A673 (cell line): ENCODE measurements at regions not wholly inside any gene's neighbourhood (a gene's known extent, or its start where the extent isn't known, plus 50 kb on each side); places are given as distances from the start of the nearest gene placed in this dataset.

Experiments
- BruUV-seq: library from RNA; stranded (reverse); fragments of 400-500 nt; replicated peaks from 2 replicates; lab custom pipeline; 2021; lab: Mats Ljungman, UMichigan
- CTCF ChIA-PET: fragments of 300-600 bp; sonication (Branson Sonifier 250); formaldehyde crosslinking; loops from one replicate; lab custom pipeline; 2022; ENCODE audit warnings: antibody characterized with exemption; lab: Charles Lee
- POLR2A ChIA-PET: fragments of 300-600 bp; sonication (Branson Sonifier 250); formaldehyde crosslinking; loops from one replicate; lab custom pipeline; 2022; ENCODE audit warnings: antibody characterized with exemption; ENCODE audit not compliant: low non-redundant PET; lab: Charles Lee
- DNase-seq: peaks from one replicate; pipeline ENCODE4 v3.0.0-alpha.2; 2015; ENCODE audit warnings: low spot score
- H3K27ac ChIP-seq: fragments of 200-600 bp; sonication (generic); 2 replicates; pipeline ENCODE4 v1.5.1; 2016; ENCODE audit warnings: mixed run types, low read depth, mild to moderate bottlenecking, mixed read lengths, antibody characterized with exemption, low read length; ENCODE audit not compliant: poor library complexity, severe bottlenecking
- H3K27me3 ChIP-seq: fragments of 200-600 bp; sonication (generic); replicated peaks from 2 replicates; pipeline ENCODE4 v1.6.1; 2017; ENCODE audit warnings: mixed run types, low read depth, mild to moderate bottlenecking, mixed read lengths, antibody characterized with exemption, low read length; ENCODE audit not compliant: insufficient read depth, poor library complexity
- H3K36me3 ChIP-seq: fragments of 200-600 bp; sonication (generic); 2 replicates; pipeline ENCODE4 v1.6.1; 2016; ENCODE audit warnings: mixed run types, mild to moderate bottlenecking, mixed read lengths, antibody characterized with exemption, low read length; ENCODE audit not compliant: insufficient read depth, poor library complexity, severe bottlenecking
- H3K4me1 ChIP-seq: fragments of 200-600 bp; sonication (generic); 2 replicates; pipeline ENCODE4 v1.6.1; 2017; ENCODE audit warnings: mixed run types, mild to moderate bottlenecking, mixed read lengths, antibody characterized with exemption, low read length; ENCODE audit not compliant: insufficient read depth, poor library complexity, severe bottlenecking
- H3K4me3 ChIP-seq: fragments of 200-600 bp; sonication (generic); 2 replicates; pipeline ENCODE4 v1.5.1; 2016; ENCODE audit warnings: low read depth, mixed run types, mild to moderate bottlenecking, mixed read lengths, low read length; ENCODE audit not compliant: poor library complexity, severe bottlenecking
- H3K9me3 ChIP-seq: fragments of 200-600 bp; sonication (generic); 2 replicates; pipeline ENCODE4 v1.6.1; 2016; ENCODE audit warnings: mixed run types, low read depth, mild to moderate bottlenecking, mixed read lengths, antibody characterized with exemption, low read length; ENCODE audit not compliant: poor library complexity, severe bottlenecking
- CTCF ChIP-seq: fragments of 300-800, 200-600 bp; sonication (generic); conservative IDR thresholded peaks from 2 replicates; pipeline ENCODE4 v1.5.1; 2017; ENCODE audit warnings: low read depth, mild to moderate bottlenecking, antibody characterized with exemption, low read length, moderate library complexity, mixed read lengths
- EZH2 ChIP-seq: fragments of 200-600 bp; sonication (generic); IDR thresholded peaks from 2 replicates; pipeline ENCODE4 v1.6.1; 2017; ENCODE audit warnings: borderline replicate concordance, low read depth, mild to moderate bottlenecking, mixed read lengths, antibody characterized with exemption, low read length; ENCODE audit not compliant: poor library complexity, severe bottlenecking
- intact Hi-C: fragments of 100-400 bp; cut with micrococcal nuclease; formaldehyde crosslinking; loops from one replicate; pipeline ENCODE4 v1.10.0; 2022; ENCODE audit not compliant: unreplicated experiment

- no TSS peak for BruUV-seq
- Histone ChIP-seq H3K4me3 (no peak overlapping the region), H3K36me3 (no peaks in the 10 kb centered on the region), H3K27ac (peak overlapping the region; percentile 68), H3K9me3 (no peaks in the 10 kb centered on the region), H3K4me1 (peaks cover 86% of the 10 kb centered on the region), H3K27me3 (no peaks in the 10 kb centered on the region)
- CTCF ChIA-PET, result interaction anchor here (1.1 kb wide), 1 partner anchor 47 kb away, joined by 3 read pairs; no protein-coding TSS in a partner anchor
- DNase-seq, result peak; percentile 75
- POLR2A ChIA-PET, result interaction anchor here (0.6 kb wide), 1 partner anchor 50 kb away, joined by 3 read pairs; no protein-coding TSS in a partner anchor
- intact Hi-C loops, result no loop called here
- TF ChIP-seq CTCF (no peak), EZH2 (no peak)
Measured at GRCh38 chr3:34213478-34213877, 415.0 kb downstream of the PDCD6IP start.

DNA sequence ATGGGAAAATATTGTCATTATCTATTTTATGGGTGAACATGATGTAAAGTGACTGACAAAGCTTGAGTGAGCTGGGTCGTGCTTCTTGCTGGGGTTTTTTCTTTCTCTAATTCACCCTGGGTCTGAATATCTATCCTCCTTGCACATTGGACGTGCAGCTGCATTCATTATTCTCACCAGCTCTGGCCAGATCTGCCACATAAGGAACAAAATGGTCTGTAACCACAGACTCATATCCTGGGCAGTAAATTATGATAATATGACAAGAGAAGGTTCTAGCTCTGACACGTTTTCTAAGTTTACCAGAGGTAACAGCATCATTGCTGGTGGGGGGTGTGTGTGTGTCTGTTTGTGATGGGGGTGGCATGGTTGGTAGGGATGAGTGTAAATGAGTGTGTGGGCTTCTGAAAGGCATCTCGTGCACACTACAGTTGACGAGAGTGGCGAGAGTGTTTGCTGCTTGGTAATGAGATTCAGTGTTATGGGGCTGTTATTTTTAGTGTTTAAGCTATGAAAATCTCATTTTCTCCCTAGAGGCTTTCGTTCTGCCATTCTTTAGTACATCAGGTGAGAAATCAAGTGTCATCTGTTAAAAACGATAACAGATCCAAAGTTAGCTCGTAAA, 418.4 kb downstream of the PDCD6IP start:
- no peak overlapping the region for H3K4me3 ChIP-seq
- no peak for DNase-seq
- TF ChIP-seq CTCF, result no peak
- TF ChIP-seq EZH2, result no peak
- no peaks in the 10 kb centered on the region for H3K27me3 ChIP-seq
- peaks cover 86% of the 10 kb centered on the region for H3K4me1 ChIP-seq
- intact Hi-C loops, result loop anchor here (2.0 kb wide), 1 partner anchor 44 kb away; no protein-coding TSS in a partner anchor
- H3K9me3 ChIP-seq, result no peaks in the 10 kb centered on the region
- H3K36me3 ChIP-seq, result no peaks in the 10 kb centered on the region
- ChIA-PET POLR2A (interaction anchor here (0.6 kb wide), 1 partner anchor 89 kb away, joined by 12 read pairs; no protein-coding TSS in a partner anchor), CTCF (no interaction called here)
- no TSS peak for BruUV-seq
- H3K27ac ChIP-seq, result peak overlapping the region; percentile 75

GRCh38 chr3:34218706-34219385, 420.4 kb downstream of the PDCD6IP start:
- no peak overlapping the region for H3K4me3 ChIP-seq
- ChIA-PET CTCF (no interaction called here), POLR2A (interaction anchor here (0.6 kb wide), 1 partner anchor 46 kb away, joined by 4 read pairs; no protein-coding TSS in a partner anchor)
- no peaks in the 10 kb centered on the region for H3K9me3 ChIP-seq
- TF ChIP-seq CTCF (no peak), EZH2 (no peak)
- no peaks in the 10 kb centered on the region for H3K36me3 ChIP-seq
- peak; percentile 60 for DNase-seq
- peaks cover 67% of the 10 kb centered on the region for H3K4me1 ChIP-seq
- H3K27me3 ChIP-seq, result no peaks in the 10 kb centered on the region
- intact Hi-C loops, result no loop called here
- BruUV-seq, result TSS peak; percentile 7
- peak overlapping the region; percentile 75 for H3K27ac ChIP-seq
